MM.1S (cell line): ENCODE measurements at regions not wholly inside any gene's neighbourhood (a gene's known extent, or its start where the extent isn't known, plus 50 kb on each side); places are given as distances from the start of the nearest gene placed in this dataset.
A peak's percentile ranks its signal among the peaks of the same experiment; 100 is the strongest.

Source experiments
- DNase-seq: peaks from one replicate; pipeline ENCODE4 v3.0.0-alpha.2; 2015
- H2AFZ ChIP-seq: fragments of 300-600 bp; sonication (generic); 2 replicates; pipeline ENCODE4 v1.6.0; 2016; ENCODE audit warnings: antibody characterized with exemption, low read length
- H3F3A ChIP-seq: fragments of 300-600 bp; sonication (generic); 2 replicates; pipeline ENCODE4 v1.6.1; 2016; ENCODE audit warnings: mild to moderate bottlenecking, antibody characterized with exemption, low read length, moderate library complexity, mixed read lengths; ENCODE audit not compliant: insufficient read depth
- H3K27ac ChIP-seq: fragments of 300-600 bp; sonication (generic); 2 replicates; pipeline ENCODE4 v1.5.1; 2016; ENCODE audit warnings: mild to moderate bottlenecking, low read length
- H3K27me3 ChIP-seq: fragments of 300-600 bp; sonication (generic); replicated peaks from 2 replicates; pipeline ENCODE4 v1.6.0; 2016; ENCODE audit warnings: low read length; ENCODE audit not compliant: insufficient read depth
- H3K36me3 ChIP-seq: fragments of 300-600 bp; sonication (generic); replicated peaks from 2 replicates; pipeline ENCODE4 v1.6.1; 2016; ENCODE audit warnings: mild to moderate bottlenecking, low read length, mixed read lengths; ENCODE audit not compliant: insufficient read depth
- H3K4me1 ChIP-seq: fragments of 300-600 bp; sonication (generic); 2 replicates; pipeline ENCODE4 v1.6.1; 2016; ENCODE audit warnings: low read length, mixed read lengths
- H3K4me2 ChIP-seq: fragments of 300-600 bp; sonication (generic); 2 replicates; pipeline ENCODE4 v1.6.0; 2016; ENCODE audit warnings: low read depth, low read length
- H3K4me3 ChIP-seq: fragments of 300-600 bp; sonication (generic); 2 replicates; pipeline ENCODE4 v1.5.1; 2016; ENCODE audit warnings: low read length, mixed read lengths
- H3K79me2 ChIP-seq: fragments of 300-600 bp; sonication (generic); 2 replicates; pipeline ENCODE4 v1.6.1; 2016; ENCODE audit warnings: mixed run types, low read length, mixed read lengths
- H3K9ac ChIP-seq: fragments of 300-600 bp; sonication (generic); 2 replicates; pipeline ENCODE4 v1.6.1; 2016; ENCODE audit warnings: low read length, mixed read lengths
- H3K9me2 ChIP-seq: fragments of 300-600 bp; sonication (generic); replicated peaks from 2 replicates; pipeline ENCODE4 v1.6.1; 2016; ENCODE audit warnings: mild to moderate bottlenecking, low read length, mixed read lengths; ENCODE audit not compliant: insufficient read depth
- H3K9me3 ChIP-seq: fragments of 300-600 bp; sonication (generic); replicated peaks from 2 replicates; pipeline ENCODE4 v1.6.1; 2016; ENCODE audit warnings: mild to moderate bottlenecking, low read length, mixed read lengths; ENCODE audit not compliant: insufficient read depth
- H4K20me1 ChIP-seq: fragments of 300-600 bp; sonication (generic); 2 replicates; pipeline ENCODE4 v1.6.1; 2016; ENCODE audit warnings: mild to moderate bottlenecking, low read length, moderate library complexity, mixed read lengths; ENCODE audit not compliant: insufficient read depth
- CTCF ChIP-seq: fragments of 300-600 bp; sonication (generic); IDR thresholded peaks from 2 replicates; pipeline ENCODE4 v1.5.1; 2016; ENCODE audit warnings: antibody characterized with exemption, low read length, mixed read lengths
- EZH2 ChIP-seq: fragments of 300-600 bp; sonication (generic); optimal IDR thresholded peaks from 2 replicates; pipeline ENCODE3; 2017; ENCODE audit warnings: low read depth, mild to moderate bottlenecking, antibody characterized with exemption, low read length, mixed read lengths
- EZH2phosphoT487 ChIP-seq: fragments of 300-600 bp; sonication (generic); IDR thresholded peaks from 2 replicates; pipeline ENCODE4 v1.6.1; 2018; ENCODE audit warnings: antibody characterized with exemption, low read length

DNA sequence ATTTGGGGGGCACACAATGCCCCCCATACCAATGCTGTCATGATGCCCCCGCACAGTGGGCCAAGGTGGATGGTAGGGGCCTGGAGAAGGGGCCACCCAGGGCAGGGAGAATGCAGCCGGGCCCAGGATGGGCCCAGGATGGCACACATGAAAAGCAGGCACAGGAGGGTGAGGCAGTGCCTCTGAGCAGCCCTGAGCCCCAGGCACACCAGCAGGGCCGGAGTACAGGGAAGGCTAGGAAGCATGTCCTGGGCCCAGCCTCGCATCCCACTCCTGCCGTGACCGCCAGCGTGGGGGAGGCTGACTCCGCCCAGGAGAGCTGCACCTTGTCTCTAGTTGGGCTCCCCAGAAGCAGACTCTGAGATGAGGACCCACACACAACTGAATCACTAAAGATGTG is 59.3 kb upstream of the TMEM72 start:
- Histone ChIP-seq H3K9me3 (no peaks in the 10 kb centered on the region), H3K9me2 (no peaks in the 10 kb centered on the region), H3K79me2 (no peaks in the 10 kb centered on the region), H3K4me2 (no peak overlapping the region), H3K9ac (no peak overlapping the region), H2AFZ (no peak overlapping the region), H4K20me1 (no peaks in the 10 kb centered on the region), H3K4me1 (no peaks in the 10 kb centered on the region), H3F3A (no peaks in the 10 kb centered on the region), H3K27ac (no peak overlapping the region), H3K27me3 (no peaks in the 10 kb centered on the region), H3K4me3 (no peak overlapping the region), H3K36me3 (no peaks in the 10 kb centered on the region)
- no peak for TF ChIP-seq CTCF
- TF ChIP-seq EZH2 = no peak
- TF ChIP-seq EZH2phosphoT487 = no peak
- no peak for DNase-seq

GRCh38 chr10:44853148-44853734 is 57.9 kb upstream of the TMEM72 start:
- no peak overlapping the region for H3K4me3 ChIP-seq
- peak; percentile 34 for DNase-seq
- H3K9me2 ChIP-seq = no peaks in the 10 kb centered on the region
- H3F3A ChIP-seq = no peaks in the 10 kb centered on the region
- H3K9ac ChIP-seq = no peak overlapping the region
- H2AFZ ChIP-seq = no peak overlapping the region
- no peak overlapping the region for H3K4me2 ChIP-seq
- no peaks in the 10 kb centered on the region for H3K27me3 ChIP-seq
- H3K27ac ChIP-seq = no peak overlapping the region
- no peaks in the 10 kb centered on the region for H3K36me3 ChIP-seq
- no peaks in the 10 kb centered on the region for H3K79me2 ChIP-seq
- peak; percentile 53 for TF ChIP-seq CTCF
- no peak for TF ChIP-seq EZH2
- H3K4me1 ChIP-seq = no peaks in the 10 kb centered on the region
- no peaks in the 10 kb centered on the region for H4K20me1 ChIP-seq
- H3K9me3 ChIP-seq = no peaks in the 10 kb centered on the region

DNA sequence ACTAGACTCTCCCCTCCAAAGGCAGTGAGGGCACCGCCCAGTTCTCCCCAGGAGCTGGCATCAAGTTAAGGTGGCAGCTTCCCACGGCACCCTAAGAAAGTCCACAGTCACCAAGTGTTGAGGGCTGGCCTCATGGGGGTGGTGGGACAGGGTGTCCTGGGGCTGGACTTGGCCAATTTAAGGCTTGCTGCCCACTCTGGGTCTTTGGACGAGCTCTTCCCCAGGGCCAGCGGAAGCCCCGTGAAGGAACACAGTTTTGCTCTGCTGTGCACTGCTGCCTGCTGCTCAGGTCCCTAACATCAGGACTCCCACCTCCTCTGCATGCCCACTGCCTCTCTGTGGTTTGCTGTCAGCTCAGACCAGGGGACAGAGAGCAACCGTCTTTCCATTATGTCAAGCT is 57.3 kb upstream of the TMEM72 start:
- H3K9me3 ChIP-seq = no peaks in the 10 kb centered on the region
- H3K36me3 ChIP-seq = no peaks in the 10 kb centered on the region
- H3K27ac ChIP-seq = no peak overlapping the region
- H2AFZ ChIP-seq = no peak overlapping the region
- no peaks in the 10 kb centered on the region for H4K20me1 ChIP-seq
- no peak overlapping the region for H3K4me3 ChIP-seq
- H3K27me3 ChIP-seq = no peaks in the 10 kb centered on the region
- no peaks in the 10 kb centered on the region for H3K79me2 ChIP-seq
- no peaks in the 10 kb centered on the region for H3K9me2 ChIP-seq
- no peak for TF ChIP-seq EZH2phosphoT487
- no peak for TF ChIP-seq EZH2
- no peak for TF ChIP-seq CTCF
- DNase-seq = no peak
- no peaks in the 10 kb centered on the region for H3K4me1 ChIP-seq
- no peaks in the 10 kb centered on the region for H3F3A ChIP-seq
- H3K4me2 ChIP-seq = no peak overlapping the region
- no peak overlapping the region for H3K9ac ChIP-seq
